ENCODE measurements at regions not wholly inside any gene's neighbourhood (a gene's known extent, or its start where the extent isn't known, plus 50 kb on each side); places are given as distances from the start of the nearest gene placed in this dataset.
"Not testable (repeated sequence)": the region's sequence is repeated elsewhere in the genome, so short reads cannot be mapped to it uniquely, and the experiment has no call there.

DNA sequence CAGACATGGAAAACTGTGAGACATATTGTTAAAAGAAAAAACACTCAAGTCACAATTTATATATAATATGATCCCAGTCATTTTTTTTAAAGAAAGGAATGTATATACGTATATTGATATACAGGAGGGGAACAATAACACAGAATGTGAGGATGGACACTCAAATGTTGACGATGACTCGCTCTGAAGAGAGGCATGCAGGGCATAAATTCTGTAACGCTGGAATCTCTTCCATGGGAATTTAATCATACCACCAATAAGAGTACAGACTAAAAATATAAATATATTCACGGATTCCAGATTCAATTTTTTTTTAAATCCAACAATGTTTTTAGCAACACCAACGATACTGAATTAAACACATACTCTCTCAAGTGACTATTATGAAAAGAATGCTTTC lies 106.9 kb upstream of the CCDC28A start:
- DNase-seq = no peak

- no peak for DNase-seq
These were observed 106.2 kb upstream of the CCDC28A start for GRCh38 chr6:138667408-138667807.

DNA sequence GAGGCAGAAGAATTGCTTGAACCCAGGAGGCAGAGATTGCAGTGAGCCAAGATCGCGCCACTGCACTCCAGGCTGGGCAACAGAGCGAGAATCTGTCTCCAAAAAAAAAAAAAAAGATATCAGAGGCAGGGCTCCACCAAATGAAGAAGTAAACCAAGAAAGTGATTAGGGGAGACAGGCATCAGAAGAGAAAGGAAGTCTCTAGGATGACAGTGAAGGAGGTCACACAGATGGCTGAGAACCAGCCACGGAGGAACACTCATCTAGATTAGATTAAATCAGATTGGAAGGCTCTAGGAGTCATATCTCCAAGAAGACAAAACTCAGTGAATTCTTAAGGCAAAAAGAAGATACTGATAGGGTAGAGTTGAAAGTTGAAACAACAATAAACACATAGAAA lies 102.2 kb upstream of the CCDC28A start:
- DNase-seq = no peak

DNA sequence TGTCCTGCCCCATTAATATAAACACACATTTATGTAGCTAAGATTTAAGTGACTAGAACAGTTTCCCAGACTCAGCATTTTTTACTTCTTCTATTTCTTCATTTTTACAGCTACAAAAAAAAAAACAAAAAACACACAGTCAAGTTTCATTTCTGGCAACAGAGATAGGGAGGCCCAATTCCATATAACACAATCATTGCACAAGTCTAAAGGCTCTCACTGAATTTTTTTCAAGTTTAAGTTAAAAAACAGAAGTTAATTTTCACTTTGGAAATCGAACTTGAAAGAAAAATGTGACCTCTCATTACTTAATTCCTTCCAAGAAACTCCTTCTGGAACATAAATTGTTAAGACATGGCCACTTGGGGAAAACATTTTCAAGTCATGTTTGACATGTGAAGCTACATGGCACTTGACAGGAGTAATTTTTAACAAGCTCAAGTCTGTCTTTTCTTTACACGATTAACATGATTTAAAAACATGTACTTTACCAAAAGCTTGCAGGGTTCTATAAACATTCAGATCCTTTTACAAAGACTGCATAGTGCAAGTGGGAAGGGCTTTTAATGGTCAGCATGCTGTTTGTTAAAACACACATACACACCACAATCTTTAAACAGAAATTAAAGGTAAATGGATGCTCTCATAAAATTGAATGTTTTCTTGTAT lies 100.1 kb upstream of the CCDC28A start:
- DNase-seq = no peak

DNA sequence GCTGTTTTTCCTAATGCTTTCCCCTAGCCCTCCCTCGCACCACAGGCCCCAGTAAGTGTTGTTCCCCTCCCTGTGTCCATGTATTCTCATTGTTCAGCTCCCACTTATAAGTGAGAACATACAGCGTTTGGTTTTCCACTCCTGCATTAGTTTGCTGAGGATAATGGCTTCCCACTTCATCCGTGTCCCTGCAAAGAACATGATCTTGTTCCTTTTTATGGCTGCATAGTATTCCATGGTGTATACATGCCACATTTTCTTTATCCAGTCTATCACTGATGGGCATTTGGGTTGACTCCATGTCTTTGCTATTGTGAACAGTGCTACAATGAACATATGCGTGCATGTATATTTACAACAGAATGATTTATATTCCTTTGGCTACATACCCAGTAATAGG lies 99.1 kb upstream of the CCDC28A start:
- not testable (repeated sequence) for DNase-seq

- DNase-seq = no peak
These were observed 96.0 kb upstream of the CCDC28A start for GRCh38 chr6:138677538-138677937.

DNA sequence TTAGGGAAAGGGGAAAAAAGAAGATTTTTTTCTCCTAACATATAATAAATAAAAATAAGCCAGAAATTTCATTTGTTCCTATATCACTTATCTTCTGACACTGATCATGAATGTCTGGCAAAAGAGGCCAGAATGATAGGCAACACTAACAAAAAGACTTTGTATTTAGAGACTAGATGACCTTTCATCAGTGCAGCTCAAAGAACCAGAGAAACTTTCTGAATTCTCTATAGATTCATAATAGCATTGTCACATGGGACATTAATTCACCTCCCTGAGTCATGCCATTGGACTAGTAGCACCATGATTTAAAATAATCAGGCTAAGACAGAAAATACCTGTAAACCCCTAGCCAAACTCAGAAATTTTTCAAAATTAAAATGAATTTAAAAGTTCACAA lies 95.4 kb upstream of the CCDC28A start:
- DNase-seq = no peak

DNA sequence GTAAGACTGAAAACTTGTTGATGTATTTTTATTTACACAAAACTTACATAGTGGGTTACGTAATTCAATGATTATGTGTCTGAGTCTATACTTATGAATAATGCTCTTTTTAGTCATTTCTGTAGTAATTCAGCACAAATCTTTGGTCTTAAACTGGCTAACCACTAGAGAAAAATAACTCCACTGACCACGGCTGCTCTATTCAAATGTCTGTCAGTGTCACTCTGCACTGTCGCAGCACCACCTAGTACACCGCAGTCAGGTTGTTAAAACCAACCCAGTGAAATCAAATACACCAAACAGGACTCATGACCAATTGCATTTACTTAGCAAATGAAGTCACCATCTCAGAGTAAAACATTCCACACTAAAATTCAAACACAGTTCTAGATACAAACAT lies 93.5 kb upstream of the CCDC28A start:
- no peak for DNase-seq

DNA sequence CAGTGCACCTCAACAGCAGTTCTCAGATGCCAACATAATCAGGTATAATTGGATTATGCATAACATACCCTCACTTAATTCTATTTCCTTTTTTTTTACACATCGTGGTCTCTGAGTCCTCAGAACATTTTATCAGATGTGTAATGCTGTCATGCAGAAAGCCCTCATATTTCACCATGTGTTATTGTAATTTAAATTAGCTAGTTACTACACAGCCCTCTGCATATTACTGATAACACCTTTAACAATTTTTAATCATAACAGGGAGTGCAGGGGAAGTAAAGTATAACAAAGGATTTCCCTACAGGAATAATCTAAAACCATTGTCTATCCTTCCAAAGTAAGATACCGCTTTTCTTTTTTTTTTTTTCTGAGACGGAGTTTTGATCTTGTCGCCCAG lies 91.9 kb upstream of the CCDC28A start:
- DNase-seq = no peak

GRCh38 chr6:138682704-138683527 lies 90.7 kb upstream of the CCDC28A start:
- peak; percentile 98 for DNase-seq

GRCh38 chr6:138685257-138685656 lies 88.3 kb upstream of the CCDC28A start:
- DNase-seq = no peak

DNA sequence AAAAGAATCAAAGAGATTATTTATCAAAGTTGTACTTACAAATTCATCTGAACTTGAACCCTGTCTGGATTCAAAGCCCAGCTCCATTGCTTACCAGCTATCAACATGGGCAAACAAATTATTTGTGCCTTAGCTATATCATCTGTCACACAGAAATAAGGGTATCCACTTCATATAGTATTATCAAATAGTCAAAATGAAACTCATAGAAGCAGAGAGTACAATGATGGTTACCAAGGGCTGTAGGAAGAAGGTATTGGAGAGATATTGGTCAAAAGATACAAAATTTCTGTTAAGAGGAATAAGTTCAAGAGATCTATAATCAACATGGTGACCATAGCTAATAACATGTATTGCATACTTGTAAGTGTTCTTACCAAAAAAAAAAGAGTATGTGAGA lies 87.8 kb upstream of the CCDC28A start:
- DNase-seq = no peak

GRCh38 chr6:138688580-138688979 lies 85.0 kb upstream of the CCDC28A start:
- DNase-seq = no peak

- DNase-seq = no peak
These were observed 83.7 kb upstream of the CCDC28A start for GRCh38 chr6:138689849-138690248.

DNA sequence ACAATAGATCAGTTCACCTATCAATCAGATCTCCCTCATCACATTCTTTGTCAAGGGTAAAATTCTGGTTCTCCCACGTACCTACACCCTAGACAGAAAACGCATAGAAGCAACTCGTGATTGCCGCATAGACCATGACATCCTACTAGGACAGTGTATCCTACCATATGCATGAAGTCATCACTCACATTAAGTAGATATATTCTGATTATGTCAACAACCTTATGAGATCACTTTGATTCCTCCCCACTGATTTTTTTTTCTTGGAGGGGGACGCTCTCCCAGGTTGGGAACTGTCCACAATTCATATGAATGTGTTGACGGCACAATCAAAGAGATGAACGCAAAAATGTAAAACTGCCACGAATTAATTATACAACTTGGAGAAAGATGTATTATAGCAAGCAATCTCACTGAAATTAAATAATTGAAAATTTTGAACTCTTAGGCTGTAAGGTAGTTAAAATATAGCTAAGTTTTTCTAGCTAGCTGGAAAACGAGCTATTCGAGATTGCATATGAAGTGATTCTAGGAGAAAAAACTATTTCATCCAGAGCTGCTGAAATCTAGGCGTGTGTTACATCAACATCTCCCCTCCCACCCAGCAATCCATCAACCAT lies 82.5 kb upstream of the CCDC28A start:
- DNase-seq = no peak

GRCh38 chr6:138691595-138692057 lies 81.9 kb upstream of the CCDC28A start:
- no peak for DNase-seq

- DNase-seq = no peak
These were observed 81.3 kb upstream of the CCDC28A start for GRCh38 chr6:138692058-138692977.

DNA sequence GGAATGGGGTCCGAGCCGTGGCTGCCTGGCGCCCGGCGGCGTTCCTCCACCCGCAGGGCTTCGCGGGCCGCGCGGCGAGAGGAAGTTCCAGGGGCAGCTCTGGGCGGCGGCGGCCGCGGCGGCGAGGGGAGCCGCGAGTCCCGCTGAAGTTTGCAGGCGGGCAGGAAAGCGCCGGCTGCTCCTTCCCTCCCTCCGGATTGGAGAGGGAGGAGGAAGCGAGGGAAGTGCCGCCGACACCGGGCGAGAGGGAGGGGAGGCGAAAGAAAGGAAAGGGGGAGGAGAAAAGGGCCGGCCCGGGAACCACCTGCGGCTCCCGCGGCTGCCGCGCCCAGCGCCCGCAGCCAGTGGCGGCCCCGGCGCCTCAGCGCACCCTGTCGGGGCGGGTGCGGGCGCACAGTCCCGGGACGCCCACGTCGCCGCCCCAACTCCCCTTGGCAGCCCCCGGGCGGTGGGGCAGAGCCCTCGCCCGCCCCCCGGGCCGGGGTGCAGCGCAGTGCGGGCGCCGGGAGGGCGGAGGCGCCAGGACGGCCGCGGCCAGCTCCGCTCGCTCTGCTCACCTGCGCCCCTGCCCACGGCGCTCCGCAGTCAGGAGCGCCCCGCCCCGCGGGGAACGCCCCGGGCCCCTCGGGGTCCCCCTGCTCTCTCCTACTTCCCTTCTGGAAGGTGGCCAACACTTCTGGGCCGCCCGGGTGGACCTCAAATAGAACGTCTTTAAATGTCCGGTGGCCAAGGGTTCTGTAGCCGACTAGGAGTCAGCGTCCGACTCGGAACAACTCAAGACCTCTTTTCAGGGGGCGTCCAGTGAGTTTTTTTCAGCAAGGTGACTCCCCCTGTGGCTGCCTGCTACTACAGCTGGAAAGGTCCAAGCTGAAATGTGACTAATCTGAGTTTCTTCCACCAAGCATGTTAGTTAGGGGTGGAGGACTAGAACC lies 80.3 kb upstream of the CCDC28A start:
- peak; percentile 44 for DNase-seq

- DNase-seq = no peak
These were observed 78.4 kb upstream of the CCDC28A start for GRCh38 chr6:138695193-138695592.

- no peak for DNase-seq
These were observed 59.1 kb upstream of the CCDC28A start for GRCh38 chr6:138714493-138714892.

- DNase-seq = no peak
These were observed 57.6 kb upstream of the CCDC28A start for GRCh38 chr6:138716013-138716412.

Data from DMS 273 treated with DMSO at 0.1 percent for 48 hours (cell line).